ENCODE measurements at regions not wholly inside any gene's neighbourhood (a gene's known extent, or its start where the extent isn't known, plus 50 kb on each side); places are given as distances from the start of the nearest gene placed in this dataset.

DNA sequence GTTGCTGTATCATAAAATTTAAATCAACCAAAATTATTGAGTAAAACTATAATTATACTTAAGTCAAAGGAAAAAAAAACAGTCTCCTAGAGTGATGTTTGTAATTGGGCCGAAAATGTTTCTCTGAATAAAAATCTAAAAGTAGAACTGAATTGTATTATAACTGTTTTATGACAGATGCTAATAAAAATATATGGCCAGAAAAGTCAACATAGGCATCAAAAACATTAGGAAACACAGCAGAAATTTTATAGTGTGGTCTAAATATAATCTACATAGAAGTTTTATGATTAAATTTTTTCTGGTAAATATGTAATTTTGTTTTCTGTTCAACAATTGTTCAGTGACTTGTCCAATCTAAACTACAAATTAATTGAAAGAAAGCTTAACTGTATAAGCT lies 277.8 kb downstream of the ALX1 start:
- TF ChIP-seq, protein P1, sequence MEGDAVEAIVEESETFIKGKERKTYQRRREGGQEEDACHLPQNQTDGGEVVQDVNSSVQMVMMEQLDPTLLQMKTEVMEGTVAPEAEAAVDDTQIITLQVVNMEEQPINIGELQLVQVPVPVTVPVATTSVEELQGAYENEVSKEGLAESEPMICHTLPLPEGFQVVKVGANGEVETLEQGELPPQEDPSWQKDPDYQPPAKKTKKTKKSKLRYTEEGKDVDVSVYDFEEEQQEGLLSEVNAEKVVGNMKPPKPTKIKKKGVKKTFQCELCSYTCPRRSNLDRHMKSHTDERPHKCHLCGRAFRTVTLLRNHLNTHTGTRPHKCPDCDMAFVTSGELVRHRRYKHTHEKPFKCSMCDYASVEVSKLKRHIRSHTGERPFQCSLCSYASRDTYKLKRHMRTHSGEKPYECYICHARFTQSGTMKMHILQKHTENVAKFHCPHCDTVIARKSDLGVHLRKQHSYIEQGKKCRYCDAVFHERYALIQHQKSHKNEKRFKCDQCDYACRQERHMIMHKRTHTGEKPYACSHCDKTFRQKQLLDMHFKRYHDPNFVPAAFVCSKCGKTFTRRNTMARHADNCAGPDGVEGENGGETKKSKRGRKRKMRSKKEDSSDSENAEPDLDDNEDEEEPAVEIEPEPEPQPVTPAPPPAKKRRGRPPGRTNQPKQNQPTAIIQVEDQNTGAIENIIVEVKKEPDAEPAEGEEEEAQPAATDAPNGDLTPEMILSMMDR (IDR thresholded peaks at IDR 0.05) = no peak
- TF ChIP-seq POLR2A (IDR thresholded peaks at IDR 0.05) = no peak

Data from lower leg skin (tissue), 3 donors.